NCI-H510A treated with DMSO at 0.1 percent for 48 hours (cell line): ENCODE measurements at regions not wholly inside any gene's neighbourhood (a gene's known extent, or its start where the extent isn't known, plus 50 kb on each side); places are given as distances from the start of the nearest gene placed in this dataset.
"Not testable (repeated sequence)": the region's sequence is repeated elsewhere in the genome, so short reads cannot be mapped to it uniquely, and the experiment has no call there.

Experiments used
- DNase-seq: peaks from one replicate; lab custom pipeline; 2025; lab: John Stamatoyannopoulos, UW

DNA sequence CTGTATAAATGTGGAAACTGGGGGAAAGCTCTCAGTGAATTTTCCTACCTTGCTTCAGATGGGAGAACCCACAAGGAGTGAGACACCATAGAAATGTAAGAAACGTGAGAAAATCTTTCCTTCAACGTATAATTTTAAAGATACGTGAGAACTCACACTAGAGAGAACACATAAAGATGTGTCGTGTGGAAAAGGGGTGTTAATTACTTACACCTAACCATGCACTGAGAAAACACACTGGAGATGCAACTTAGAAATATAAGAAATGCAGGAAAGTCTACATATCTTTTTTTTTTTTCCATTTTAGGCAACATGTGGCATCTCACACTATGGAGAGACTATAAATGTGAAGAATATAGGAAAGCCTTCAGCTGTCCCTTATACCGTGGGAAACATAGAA, 352.9 kb upstream of the NETO1 start:
- no peak for DNase-seq

DNA sequence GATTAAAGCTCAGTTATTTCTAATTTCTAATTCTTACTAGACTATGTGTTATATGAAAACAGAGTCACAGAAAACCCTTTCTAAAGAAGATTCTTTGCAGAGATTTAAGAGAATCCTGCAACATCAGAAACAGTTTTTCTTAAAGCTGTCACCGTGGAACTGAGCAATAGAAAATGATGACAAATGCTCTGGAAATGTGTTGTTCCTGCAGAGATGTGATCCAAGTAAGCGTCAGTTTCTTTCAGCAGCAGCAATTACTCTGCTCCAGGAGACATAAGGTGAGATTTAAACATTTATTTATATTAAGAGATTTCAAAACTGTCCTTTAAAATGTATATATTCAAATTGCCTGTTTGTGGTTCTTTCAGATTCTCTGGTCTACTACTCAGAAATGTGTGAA, 350.5 kb upstream of the NETO1 start:
- DNase-seq: no peak

DNA sequence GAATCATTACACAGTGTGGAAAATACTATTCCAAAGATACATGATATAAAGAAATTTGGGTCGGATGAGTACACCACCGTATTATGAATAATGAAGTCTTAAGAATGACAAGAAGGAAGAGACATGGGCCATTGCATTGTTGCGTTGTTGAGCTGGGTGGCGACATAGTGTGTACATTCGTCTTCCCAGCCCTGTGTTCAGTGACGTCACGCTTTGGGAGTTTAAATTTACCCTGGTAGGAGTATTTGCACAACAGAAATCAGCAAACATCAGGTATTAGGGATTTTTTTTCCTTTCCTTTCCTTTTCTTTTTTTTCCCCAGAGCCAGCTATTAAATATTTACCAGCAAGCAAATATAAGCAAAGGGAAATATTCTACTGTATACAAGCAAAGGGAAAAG, 347.2 kb upstream of the NETO1 start:
- no peak for DNase-seq

DNA sequence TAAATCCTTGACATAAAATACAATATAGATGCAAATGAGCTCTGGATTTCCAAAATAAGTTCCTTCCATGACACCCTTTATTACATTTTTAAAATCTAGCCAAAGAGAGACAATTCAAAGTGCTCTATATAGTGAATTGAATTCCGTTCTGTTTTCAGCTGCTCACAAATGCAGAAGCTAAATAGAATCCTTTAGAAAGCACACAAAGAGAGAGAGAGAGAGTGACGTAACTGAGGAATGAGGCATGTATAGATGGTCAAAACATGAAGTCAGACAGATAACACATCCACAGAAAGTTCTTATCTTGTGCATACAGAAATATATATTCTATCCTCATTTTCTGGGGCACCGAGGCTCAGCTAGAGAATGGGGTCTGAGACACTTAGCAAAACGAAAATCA, 344.7 kb upstream of the NETO1 start:
- DNase-seq: no peak

DNA sequence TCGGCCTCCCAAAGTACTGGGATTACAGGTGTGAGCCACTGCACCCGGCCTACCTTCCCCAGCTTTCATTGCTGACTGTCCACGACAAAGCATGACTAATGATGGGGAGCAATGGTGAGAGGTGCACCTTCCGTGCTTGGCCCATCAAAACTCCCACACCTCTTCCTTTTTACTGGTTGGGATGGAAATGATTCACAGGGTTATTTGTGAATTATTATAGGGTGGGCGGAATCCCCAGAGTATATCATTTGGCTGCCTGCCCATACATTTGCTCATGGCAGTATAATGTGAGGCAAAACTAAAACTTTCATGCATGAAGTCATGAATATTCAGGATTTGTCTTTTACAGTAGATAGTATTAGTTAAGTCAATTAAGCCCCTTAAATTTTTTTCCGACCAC, 334.2 kb upstream of the NETO1 start:
- DNase-seq: no peak

DNA sequence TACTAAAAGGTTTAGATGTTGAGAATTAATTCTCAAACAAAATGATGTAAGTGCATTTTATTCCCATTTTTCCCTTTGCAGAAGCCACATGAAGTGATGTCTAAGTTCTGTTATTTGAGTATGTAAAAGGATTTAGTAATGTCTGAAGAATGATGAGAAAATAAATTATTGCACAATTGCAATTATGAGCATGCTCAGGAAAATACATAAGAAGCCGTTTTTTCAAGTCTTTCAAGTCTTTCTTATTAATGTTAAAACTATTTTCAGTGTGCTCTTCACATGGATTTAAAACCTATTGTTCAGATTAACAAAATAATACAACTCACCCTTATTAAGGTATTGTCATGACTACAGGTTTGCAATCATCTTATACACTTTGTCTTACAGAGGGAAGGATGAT, 331.4 kb upstream of the NETO1 start:
- DNase-seq: no peak

DNA sequence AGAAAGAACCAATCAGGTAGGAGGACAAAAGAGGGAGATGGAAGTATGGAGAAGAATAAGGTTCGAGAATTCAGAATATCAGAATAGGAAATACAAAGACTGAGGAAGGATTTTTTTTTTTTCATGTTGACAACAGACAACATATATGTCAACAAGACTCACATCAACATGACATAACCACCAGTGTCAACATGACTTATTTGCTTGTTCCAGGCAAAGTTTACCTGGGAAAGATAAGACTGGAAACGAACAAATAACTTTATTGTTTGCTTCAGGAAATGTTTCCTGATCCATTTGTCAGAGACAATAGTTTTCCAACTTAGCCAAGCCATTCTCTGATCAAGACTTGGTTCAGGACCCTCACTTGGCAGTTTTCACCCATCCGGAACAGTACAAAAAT, 321.9 kb upstream of the NETO1 start:
- no peak for DNase-seq

DNA sequence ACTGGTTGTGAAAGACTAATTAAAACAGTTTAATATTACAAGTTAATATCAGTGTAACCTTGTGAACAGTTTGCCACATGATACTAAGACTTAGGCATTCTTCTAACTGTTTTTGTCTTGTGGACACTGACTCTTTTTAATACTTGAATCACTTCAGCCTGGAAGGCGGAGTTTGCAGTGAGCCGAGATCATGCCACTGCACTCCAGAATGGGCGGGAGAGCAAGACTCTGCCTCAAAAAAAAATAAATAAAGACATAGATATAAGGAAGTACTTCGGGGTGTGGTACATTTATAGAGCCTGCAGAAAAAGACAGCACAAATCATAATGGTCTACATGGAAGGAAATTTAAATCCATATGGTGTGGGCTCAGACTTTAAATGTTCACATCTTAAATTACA, 300.4 kb upstream of the NETO1 start:
- no peak for DNase-seq

DNA sequence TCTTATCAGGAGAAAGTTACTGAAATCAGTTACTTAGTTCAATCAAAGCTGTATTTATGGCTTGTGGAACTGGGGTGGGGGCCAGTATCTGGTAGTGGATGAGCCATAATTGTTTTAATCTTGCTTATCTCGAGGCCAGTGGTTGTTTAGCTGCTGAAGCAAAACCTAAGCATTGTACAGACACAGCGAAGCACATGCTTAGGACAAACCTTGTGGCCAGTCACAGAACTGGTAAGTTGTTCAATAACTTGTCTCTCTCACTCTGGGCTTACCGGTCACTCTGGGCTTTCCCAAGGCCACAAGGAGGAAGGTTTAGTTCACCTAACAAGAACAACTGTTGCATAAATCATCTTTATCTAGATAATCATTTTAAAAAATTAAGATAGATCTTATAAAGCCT, 296.6 kb upstream of the NETO1 start:
- no peak for DNase-seq

DNA sequence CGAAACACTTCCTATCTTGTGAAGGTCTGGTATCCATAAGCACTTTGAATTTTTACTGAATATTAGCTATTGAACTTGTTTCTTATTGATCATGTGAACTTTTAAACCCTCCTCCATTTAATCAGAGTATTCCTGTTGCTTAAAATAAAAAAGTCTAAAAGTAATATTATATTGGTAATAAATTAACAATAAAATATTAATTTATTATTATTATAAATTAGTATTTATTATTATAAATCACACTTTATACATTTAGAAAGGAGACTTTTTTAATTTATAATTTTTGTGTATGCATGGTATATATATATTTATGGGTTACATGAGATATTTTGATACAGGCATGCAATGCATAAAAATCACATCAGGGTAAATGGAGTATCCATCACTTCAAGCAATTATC, 295.4 kb upstream of the NETO1 start:
- no peak for DNase-seq

DNA sequence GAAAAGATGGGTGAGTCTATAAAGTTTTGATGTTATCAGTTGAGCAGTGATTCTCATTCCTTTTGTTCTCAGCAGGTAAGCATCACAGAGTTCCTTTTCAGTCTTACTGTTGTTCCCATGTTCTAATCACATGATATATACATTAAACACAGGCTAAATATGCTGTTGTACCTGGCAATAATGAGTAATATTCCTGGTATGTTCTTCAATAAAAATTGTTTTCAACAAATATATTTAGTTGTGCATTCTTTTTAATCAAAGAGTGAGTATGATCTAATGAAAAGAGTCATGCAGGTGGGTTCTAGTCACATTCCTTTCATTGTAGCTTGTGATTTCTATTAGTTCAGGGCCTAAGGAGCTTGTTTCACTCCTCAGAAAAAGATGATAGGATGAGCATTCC, 288.3 kb upstream of the NETO1 start:
- DNase-seq: no peak

DNA sequence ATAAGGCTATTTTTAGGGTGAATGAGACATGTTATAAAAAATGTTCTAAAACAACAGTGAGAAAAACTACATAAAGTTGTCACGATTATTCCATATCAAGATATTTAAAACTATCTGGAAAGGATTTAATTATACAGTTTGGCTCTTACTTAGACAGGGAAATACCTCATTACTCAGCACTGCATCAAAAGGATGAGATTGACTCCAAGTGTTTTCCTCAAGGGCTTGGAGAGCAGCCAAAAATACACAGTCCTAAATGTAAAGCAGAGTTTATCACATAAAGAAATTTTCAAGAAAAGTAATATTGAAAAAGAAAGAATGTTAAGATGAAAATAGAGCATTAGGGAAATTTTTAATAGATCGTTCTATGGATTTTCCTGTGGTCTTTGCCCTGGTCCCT, 285.5 kb upstream of the NETO1 start:
- DNase-seq: no peak

DNA sequence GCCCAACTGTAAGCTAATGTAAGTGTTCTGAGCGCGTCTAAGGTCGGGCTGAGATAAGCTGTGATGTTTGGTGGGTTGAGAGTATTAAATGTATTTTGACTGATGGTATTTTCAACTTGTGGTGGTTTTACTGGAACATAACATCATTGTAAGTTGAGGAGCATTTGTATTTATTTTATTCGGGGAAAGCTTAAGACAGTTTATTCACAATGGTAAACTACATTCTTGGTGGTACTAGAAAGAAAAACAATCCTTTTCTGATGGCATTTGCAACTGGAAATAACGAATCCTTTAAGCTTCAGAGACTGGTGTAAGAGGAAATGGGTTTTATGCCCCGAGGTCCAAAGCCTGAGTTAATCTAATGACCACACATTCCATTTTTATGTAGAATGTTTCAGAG, 283.3 kb upstream of the NETO1 start:
- no peak for DNase-seq

DNA sequence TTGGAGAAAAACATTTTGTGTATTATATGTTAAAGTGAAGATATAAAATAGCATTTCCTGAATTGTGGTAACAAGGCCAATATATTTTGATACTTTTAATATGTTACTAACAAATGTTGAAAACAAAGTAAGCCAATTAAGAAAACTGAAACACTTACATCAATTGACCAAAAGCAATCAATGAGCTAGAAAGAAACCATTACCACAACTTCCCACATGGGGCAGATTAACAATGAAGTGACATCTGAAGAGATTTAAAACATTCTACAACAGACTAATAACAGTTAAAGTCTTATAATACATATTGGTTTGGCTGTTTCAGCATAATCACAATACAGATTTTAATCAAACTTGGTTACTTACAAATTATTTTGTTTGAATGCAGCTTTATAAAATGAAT, 282.4 kb upstream of the NETO1 start:
- DNase-seq: no peak

DNA sequence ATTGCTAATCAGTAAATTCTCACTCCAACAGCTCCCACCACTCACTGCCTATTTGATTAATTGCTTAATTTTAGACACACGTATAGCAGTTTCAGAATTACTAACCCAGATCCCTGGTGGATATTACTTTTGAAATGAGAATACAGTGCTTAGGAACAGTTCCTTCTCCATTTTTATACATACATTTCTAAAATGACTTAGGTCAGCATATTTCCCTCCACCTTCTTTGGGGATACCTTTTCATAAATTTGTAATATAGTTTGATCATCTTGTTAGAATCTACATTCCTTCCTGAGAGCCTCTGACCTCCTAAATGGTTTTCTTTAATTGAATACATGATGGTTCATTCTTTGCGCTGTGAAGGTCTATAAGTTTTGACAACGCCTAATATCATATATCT, 279.8 kb upstream of the NETO1 start:
- DNase-seq: no peak

DNA sequence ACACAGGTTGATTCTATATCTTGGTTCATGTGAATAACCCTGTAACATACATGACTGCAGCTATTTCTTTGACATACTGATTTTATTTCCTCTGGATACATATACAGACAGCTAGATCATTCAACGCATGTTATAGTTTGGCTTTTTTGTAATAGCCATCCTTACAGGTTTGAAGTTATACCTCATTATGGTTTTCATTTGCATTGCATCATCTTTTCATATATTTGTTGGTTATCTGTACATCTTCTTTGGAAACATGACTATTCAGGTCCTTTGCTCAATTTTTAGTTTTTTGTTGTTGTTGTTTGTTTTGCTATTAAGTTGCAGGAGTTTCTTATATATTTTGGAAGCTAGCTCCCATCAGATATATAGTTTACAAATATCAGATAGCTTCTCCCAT, 276.2 kb upstream of the NETO1 start:
- no peak for DNase-seq

DNA sequence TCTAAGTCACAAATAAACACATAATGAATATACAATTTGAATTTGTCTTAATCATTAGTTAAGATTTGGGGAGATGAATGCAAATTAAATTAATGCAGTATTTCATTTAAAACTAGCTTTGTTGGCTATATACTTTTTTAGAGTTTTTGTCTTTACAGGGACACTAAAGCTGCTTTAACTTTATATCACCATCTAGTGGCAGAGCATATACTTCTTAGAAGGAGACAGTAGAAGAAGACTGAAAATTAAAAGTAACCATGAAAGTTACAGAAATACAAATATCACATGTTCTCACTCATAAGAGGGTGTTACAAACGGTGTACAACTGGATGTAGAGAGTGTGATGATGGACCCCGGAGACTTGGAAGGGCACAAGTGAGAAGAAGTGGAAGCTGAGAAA, 268.3 kb upstream of the NETO1 start:
- peak; percentile 72 for DNase-seq

DNA sequence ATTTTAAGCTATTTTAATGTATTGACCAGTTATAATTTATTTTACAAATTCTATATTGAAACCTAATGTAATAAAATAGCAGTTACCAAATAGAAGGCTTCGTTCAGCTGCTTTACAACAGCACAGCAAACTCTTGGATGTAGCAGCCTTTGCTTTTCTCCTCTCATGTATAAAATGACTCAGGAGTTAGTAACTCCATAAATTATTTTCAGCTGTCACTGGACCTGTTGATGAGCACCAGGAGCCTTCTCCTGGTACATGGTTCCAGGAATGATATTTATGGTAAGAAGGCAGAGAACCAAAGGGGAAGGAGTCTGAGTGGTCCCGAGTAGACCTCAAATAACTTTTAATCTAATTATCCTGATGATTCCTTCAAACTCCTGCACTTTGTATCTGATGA, 256.4 kb upstream of the NETO1 start:
- DNase-seq: no peak

DNA sequence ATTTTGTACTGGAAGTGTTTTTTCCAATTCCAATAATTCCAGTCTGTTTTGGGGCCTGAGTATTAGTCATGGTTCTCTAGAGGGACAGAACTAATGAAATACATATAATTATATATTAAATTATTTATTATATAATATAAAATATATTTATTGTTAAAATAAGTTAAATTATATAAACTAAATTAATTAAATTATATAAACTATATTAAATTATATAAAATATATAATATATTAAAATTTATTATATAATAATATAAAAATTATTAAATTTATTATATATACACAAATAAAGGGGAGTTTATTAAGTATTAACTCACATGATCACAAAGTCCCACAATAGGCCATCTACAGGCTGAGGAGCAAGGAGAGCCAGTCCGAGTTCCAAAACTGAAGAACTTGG, 253.4 kb upstream of the NETO1 start:
- DNase-seq: no peak

DNA sequence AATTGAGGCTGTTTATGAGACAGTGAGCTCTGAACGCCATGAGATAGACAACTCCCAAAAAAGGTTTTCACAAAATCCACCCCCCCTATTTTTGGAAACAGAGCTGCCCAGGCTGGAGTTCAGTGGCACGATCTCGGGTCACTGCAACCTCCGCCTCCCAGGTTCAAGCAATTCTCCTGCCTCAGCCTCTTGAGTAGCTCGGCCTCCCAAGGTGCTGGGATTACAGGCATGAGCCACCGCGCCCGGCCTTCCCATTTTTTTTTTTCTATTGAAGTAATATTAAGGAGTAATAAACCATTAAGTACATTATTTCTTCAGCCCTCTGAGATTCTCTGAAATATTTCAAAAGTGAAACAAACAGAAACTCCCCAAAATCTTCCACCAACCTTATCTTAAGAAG, 252.8 kb upstream of the NETO1 start:
- DNase-seq: no peak

DNA sequence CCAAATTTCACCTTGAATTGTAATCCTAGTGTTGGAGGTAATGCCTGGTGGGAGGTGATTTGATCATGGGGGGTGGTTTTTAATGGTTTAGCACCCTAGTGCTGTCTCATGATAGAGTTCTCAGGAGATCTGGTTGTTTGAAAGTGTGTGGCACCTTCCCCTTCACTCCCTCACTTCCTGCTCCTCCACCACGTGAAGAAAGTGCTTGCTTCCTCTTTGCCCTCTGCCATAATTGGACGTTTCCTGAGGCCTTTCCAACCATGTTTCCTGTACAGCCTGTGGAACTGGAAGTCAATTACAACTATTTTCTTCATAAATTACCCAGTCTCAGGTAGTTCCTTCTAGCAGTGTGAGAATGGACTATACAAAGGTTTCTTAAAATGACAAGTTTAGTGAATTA, 251.8 kb upstream of the NETO1 start:
- DNase-seq: no peak

DNA sequence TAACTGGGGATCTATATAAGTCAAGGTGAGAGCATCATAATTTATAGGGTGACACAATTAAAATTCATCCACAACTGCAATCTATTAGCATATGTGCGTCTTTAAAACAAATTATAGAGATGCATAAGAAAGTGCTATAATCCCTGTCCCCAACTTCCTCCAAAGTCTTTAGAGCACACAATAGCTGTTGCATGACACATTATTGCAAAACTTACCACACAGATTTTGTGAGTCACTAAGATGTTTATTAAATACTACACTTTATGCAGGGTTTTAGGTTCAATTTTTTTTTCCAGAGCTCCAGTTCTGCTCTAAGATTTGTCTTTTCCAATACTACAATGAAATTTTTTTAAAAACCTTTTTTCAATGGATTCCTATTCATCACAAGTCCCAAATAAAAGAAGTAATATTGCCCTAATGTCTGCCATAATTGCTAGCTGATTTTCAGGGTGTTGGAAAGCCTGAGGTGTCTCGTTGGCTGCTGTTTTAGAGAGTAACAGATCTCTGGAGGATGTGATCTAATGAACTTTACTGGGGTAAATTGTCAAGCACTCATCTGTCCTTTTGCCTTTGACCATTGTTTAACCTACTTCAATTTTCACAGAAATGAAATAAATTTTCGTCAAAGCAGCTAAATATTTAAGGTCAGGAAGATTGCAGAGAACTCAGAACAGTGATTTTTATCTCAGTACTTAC, 250.5 kb upstream of the NETO1 start:
- no peak for DNase-seq

DNA sequence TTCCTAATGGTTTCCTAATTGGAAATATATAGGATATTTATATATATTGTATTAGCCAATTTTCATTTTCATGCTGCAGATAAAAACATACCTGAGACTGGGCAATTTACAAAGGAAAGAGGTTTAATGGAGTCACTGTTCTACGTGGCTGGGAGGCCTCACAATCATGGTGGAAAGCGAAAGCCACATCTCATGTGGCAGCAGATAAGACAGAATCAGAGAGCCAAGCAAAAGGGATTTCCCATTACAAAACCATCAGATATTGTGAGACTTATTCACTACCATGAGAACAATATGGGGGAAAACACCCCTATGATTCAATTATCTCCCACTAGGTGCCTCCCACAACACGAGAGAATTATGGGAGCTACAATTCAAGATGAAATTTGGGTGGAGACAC, 242.5 kb upstream of the NETO1 start:
- DNase-seq: no peak

DNA sequence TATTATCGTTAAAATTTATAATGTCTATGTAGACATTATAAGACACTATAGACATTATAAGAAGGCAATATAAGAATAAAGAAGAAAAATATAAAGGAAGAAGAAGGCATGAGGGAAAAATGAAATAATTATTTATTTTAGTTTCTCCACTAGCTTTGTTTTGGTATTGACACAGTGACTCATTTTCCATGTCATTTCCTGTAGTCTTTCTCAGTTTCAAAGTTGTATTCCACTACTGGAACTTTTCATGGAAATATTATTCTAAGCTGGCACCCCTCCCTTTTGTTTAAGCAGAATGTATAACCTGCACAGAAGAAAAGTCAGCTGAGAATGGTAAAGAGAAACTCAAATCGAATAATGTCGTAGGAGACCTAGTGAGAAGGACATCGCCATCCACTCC, 234.2 kb upstream of the NETO1 start:
- DNase-seq: no peak

DNA sequence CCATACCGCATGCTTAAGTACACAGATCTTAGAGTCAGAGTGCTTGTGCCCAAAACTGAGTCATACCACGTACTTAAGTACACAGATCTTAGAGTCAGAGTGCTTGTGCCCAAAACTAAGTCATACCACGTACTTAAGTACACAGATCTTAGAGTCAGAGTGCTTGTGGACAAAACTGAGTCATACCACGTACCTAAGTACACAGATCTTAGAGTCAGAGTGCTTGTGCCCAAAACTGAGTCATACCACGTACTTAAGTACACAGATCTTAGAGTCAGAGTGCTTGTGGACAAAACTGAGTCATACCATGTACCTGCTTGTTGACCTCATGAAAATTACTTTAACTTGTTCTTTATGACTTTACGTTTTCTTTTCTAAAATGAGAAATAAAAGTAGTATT, 233.7 kb upstream of the NETO1 start:
- not testable (repeated sequence) for DNase-seq
